ENCODE measurements at regions not wholly inside any gene's neighbourhood (a gene's known extent, or its start where the extent isn't known, plus 50 kb on each side); places are given as distances from the start of the nearest gene placed in this dataset.

DNA sequence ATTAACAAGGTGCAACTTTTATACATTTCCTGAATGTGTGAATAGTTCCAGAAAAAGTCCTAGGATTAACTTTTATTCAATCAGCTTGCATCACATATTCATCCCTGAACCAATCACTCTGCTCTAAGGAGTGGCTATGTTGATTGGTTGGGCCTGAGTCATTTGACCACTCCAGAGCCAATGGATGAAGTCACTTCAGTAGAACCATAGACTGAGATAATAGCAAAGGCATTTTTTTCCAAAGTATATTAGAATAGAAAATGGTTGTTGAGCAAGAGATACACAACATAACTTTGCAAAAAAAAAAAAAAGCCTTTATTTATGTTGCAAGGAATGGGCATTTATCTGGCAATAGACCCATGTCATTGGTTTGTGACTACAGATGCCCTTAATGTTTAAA, 55.5 kb upstream of the AGTR1 start:
- no peak for TF ChIP-seq POLR2A (IDR thresholded peaks at IDR 0.05; ENCODE audit: low read depth, low read length)
- no peak for TF ChIP-seq SPI1 (IDR thresholded peaks at IDR 0.05; ENCODE audit: low read depth, low read length)
- TF ChIP-seq POLR2AphosphoS5 (IDR thresholded peaks at IDR 0.05; ENCODE audit: low read depth, low read length), result no peak
- TF ChIP-seq PAX5 (IDR thresholded peaks at IDR 0.05; ENCODE audit: insufficient read depth, low read length, severe bottlenecking), result no peak
- no peak for TF ChIP-seq TAF1 (IDR thresholded peaks at IDR 0.05; ENCODE audit: low read depth, low read length)
- TF ChIP-seq POU2F2 (IDR thresholded peaks at IDR 0.05; ENCODE audit: low read depth, low read length), result no peak

All from GM12891 (cell line).